OCI-LY7 (cell line): ENCODE measurements at regions not wholly inside any gene's neighbourhood (a gene's known extent, or its start where the extent isn't known, plus 50 kb on each side); places are given as distances from the start of the nearest gene placed in this dataset.
"Not testable (repeated sequence)": the region's sequence is repeated elsewhere in the genome, so short reads cannot be mapped to it uniquely, and the experiment has no call there.

Experiments
- BruUV-seq: library from RNA; stranded (reverse); fragments of 400-500 nt; replicated peaks from 2 replicates; lab custom pipeline; 2021; lab: Mats Ljungman, UMichigan
- CTCF ChIA-PET: fragments of 300-600 bp; sonication (Branson Sonifier 250); formaldehyde crosslinking; loops from one replicate; lab custom pipeline; 2022; ENCODE audit warnings: antibody characterized with exemption; ENCODE audit not compliant: unreplicated experiment; lab: Charles Lee
- POLR2A ChIA-PET: fragments of 300-600 bp; sonication (Branson Sonifier 250); formaldehyde crosslinking; loops from one replicate; lab custom pipeline; 2022; ENCODE audit warnings: antibody characterized with exemption; lab: Charles Lee
- DNase-seq: peaks from one replicate; pipeline ENCODE4 v3.0.0-alpha.2; 2015; ENCODE audit warnings: low spot score
- H2AFZ ChIP-seq: fragments of 200-600 bp; sonication (generic), shearing (Covaris generic); 2 replicates; pipeline ENCODE4 v1.6.1; 2014; ENCODE audit warnings: mild to moderate bottlenecking, antibody characterized with exemption, low read length, moderate library complexity
- H3K27ac ChIP-seq: fragments of 200-600 bp; sonication (generic); 2 replicates; pipeline ENCODE4 v1.5.1; 2014; ENCODE audit warnings: mixed run types, low read depth, mild to moderate bottlenecking, moderate library complexity, low read length, inconsistent platforms; ENCODE audit not compliant: poor library complexity, severe bottlenecking
- H3K36me3 ChIP-seq: fragments of 200-600 bp; sonication (generic); 2 replicates; pipeline ENCODE4 v1.6.1; 2014; ENCODE audit warnings: mild to moderate bottlenecking, antibody characterized with exemption, low read length, moderate library complexity, mixed read lengths; ENCODE audit not compliant: insufficient read depth
- H3K4me1 ChIP-seq: fragments of 200-600 bp; sonication (generic); 2 replicates; pipeline ENCODE4 v1.5.1; 2014; ENCODE audit warnings: mild to moderate bottlenecking, low read length; ENCODE audit not compliant: insufficient read depth, poor library complexity, severe bottlenecking
- H3K4me2 ChIP-seq: fragments of 200-600 bp; sonication (generic); 2 replicates; pipeline ENCODE4 v1.6.1; 2014; ENCODE audit warnings: mild to moderate bottlenecking, low read length
- H3K4me3 ChIP-seq: fragments of 200-600 bp; sonication (generic); 2 replicates; pipeline ENCODE4 v1.5.1; 2014; ENCODE audit warnings: mild to moderate bottlenecking, low read depth, low read length; ENCODE audit not compliant: poor library complexity, severe bottlenecking
- H3K79me2 ChIP-seq: fragments of 200-600 bp; sonication (generic); 2 replicates; pipeline ENCODE4 v1.6.1; 2016; ENCODE audit warnings: low read depth, mild to moderate bottlenecking, low read length, moderate library complexity, mixed read lengths; ENCODE audit not compliant: insufficient read depth
- H3K9me2 ChIP-seq: fragments of 200-600 bp; sonication (generic); 2 replicates; pipeline ENCODE4 v1.6.1; 2016; ENCODE audit warnings: mild to moderate bottlenecking, low read length, mixed read lengths; ENCODE audit not compliant: insufficient read depth
- H3K9me3 ChIP-seq: fragments of 200-600 bp; sonication (generic); 2 replicates; pipeline ENCODE4 v1.6.1; 2014; ENCODE audit warnings: mild to moderate bottlenecking, mixed run types, low read length, mixed read lengths
- H4K20me1 ChIP-seq: fragments of 200-600 bp; sonication (generic); 2 replicates; pipeline ENCODE4 v1.6.1; 2014; ENCODE audit warnings: mild to moderate bottlenecking, antibody characterized with exemption, low read length, moderate library complexity, mixed read lengths; ENCODE audit not compliant: insufficient read depth
- EZH2phosphoT487 ChIP-seq: fragments of 200-600 bp; sonication (generic); IDR thresholded peaks from 2 replicates; pipeline ENCODE4 v1.6.1; 2018; ENCODE audit warnings: low read depth, borderline replicate concordance, mild to moderate bottlenecking, mixed run types, antibody characterized with exemption, low read length, moderate library complexity, mixed read lengths
- intact Hi-C: fragments of 100-400 bp; cut with micrococcal nuclease; formaldehyde crosslinking; loops from one replicate; pipeline ENCODE4 v1.10.0; 2022; ENCODE audit not compliant: unreplicated experiment
- TF ChIP-seq, protein P1 (sequence below): fragments of 200-600 bp; sonication (generic); conservative IDR thresholded peaks from 2 replicates; pipeline ENCODE4 v1.5.1; 2014; ENCODE audit warnings: mild to moderate bottlenecking, antibody characterized with exemption, low read length, moderate library complexity, mixed read lengths

DNA sequence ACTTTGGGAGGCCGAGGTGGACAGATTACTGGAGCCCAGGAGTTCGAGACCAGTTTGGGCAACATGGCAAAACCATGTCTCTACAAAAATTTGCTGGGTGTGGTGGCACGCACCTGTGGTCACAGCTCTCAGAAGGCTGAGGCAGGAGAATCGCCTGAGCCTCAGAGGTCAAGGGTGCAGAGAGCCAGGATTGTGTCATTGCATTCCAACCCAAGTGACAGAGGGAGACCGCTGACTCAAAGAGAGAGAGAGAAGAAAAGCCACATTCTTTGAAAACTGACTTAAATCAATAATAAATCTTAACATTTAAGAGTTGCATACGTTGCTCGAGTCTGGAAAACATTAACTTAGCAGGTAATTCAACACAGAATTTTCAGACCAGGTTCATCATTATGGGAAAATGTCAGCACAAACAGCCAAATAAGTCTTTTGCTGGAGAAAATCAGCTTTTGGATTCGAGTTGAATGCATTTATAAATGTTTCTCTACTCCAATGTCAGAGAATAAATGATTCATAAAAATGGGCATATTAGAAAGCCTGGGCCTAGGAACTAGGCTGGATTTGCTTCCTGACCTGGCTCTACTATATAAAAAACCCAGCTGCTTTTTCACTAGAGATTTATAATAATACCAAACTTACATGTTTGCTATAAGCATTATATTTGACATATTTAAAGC is 68.3 kb upstream of the RBPJ start:
- no peaks in the 10 kb centered on the region for H3K4me1 ChIP-seq
- H2AFZ ChIP-seq, result no peak overlapping the region
- no peak overlapping the region for H3K4me3 ChIP-seq
- no peak overlapping the region for H3K4me2 ChIP-seq
- H3K27ac ChIP-seq, result no peak overlapping the region
- no peak for DNase-seq
- TF ChIP-seq, protein P1, sequence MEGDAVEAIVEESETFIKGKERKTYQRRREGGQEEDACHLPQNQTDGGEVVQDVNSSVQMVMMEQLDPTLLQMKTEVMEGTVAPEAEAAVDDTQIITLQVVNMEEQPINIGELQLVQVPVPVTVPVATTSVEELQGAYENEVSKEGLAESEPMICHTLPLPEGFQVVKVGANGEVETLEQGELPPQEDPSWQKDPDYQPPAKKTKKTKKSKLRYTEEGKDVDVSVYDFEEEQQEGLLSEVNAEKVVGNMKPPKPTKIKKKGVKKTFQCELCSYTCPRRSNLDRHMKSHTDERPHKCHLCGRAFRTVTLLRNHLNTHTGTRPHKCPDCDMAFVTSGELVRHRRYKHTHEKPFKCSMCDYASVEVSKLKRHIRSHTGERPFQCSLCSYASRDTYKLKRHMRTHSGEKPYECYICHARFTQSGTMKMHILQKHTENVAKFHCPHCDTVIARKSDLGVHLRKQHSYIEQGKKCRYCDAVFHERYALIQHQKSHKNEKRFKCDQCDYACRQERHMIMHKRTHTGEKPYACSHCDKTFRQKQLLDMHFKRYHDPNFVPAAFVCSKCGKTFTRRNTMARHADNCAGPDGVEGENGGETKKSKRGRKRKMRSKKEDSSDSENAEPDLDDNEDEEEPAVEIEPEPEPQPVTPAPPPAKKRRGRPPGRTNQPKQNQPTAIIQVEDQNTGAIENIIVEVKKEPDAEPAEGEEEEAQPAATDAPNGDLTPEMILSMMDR, result no peak
- TF ChIP-seq EZH2phosphoT487, result no peak
- BruUV-seq, result no TSS peak
- H3K79me2 ChIP-seq, result no peaks in the 10 kb centered on the region
- no peaks in the 10 kb centered on the region for H3K9me3 ChIP-seq
- intact Hi-C loops, result no loop called here
- no peaks in the 10 kb centered on the region for H3K9me2 ChIP-seq
- ChIA-PET POLR2A (interaction anchor here (0.6 kb wide), 1 partner anchor 59 kb away, joined by 3 read pairs; no protein-coding TSS in a partner anchor), CTCF (no interaction called here)
- no peaks in the 10 kb centered on the region for H4K20me1 ChIP-seq
- H3K36me3 ChIP-seq, result no peaks in the 10 kb centered on the region

DNA sequence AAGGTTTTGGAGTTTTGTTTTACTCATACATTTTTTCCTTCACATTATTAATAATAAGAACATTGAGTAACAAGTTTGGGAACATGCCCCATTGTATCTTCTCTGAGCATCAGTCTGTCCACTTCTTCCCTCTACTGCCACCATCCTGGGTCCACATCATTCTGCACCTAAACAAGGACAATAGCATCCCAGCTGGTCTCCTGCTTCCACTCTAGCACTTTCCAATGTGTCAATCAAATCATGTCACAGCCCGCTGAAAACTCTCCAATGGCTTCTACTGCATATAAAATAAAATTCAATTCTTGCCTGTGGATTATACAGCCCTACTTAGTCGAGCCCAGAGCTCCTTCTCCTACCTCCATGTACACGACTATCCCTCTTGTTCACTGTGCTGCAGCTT is 66.8 kb upstream of the RBPJ start:
- Histone ChIP-seq H3K79me2 (no peaks in the 10 kb centered on the region), H3K36me3 (no peaks in the 10 kb centered on the region), H3K4me3 (no peak overlapping the region), H3K9me3 (no peaks in the 10 kb centered on the region), H3K4me1 (no peaks in the 10 kb centered on the region), H2AFZ (no peak overlapping the region), H3K9me2 (no peaks in the 10 kb centered on the region), H3K4me2 (no peak overlapping the region), H3K27ac (no peak overlapping the region), H4K20me1 (no peaks in the 10 kb centered on the region)
- DNase-seq, result no peak
- ChIA-PET POLR2A (no interaction called here), CTCF (no interaction called here)
- no peak for TF ChIP-seq EZH2phosphoT487
- TF ChIP-seq, protein P1, result no peak
- intact Hi-C loops, result no loop called here
- no TSS peak for BruUV-seq

DNA sequence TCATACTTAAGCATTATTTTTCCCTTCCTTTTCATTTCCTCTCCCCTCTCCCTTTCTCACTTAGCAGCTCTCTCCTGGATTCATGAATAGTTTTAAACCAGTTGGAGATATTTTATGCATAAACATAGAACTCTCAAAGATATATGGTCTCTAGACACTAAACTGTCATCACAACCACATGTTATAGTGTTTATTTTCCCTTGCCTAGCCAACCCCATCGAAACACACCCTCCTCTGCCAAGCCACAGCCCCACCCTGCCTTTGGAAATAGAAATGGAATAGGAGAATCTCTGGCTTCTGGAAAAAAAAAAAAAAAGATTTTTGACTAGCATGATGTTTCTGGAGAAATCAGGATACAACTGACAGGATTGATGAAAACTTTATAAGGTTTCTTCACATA is 64.8 kb upstream of the RBPJ start:
- no peaks in the 10 kb centered on the region for H4K20me1 ChIP-seq
- no peaks in the 10 kb centered on the region for H3K9me3 ChIP-seq
- BruUV-seq, result no TSS peak
- no peak overlapping the region for H3K27ac ChIP-seq
- H3K4me2 ChIP-seq, result no peak overlapping the region
- no peaks in the 10 kb centered on the region for H3K9me2 ChIP-seq
- no peak overlapping the region for H2AFZ ChIP-seq
- H3K4me3 ChIP-seq, result no peak overlapping the region
- H3K36me3 ChIP-seq, result no peaks in the 10 kb centered on the region
- intact Hi-C loops, result no loop called here
- H3K79me2 ChIP-seq, result no peaks in the 10 kb centered on the region
- POLR2A ChIA-PET, result interaction anchor here (0.7 to 1.3 kb wide), 2 partner anchors 20 to 1127 kb away, joined by 3 to 4 read pairs; no protein-coding TSS in a partner anchor
- DNase-seq, result no peak
- no peaks in the 10 kb centered on the region for H3K4me1 ChIP-seq
- CTCF ChIA-PET, result no interaction called here
- no peak for TF ChIP-seq EZH2phosphoT487
- TF ChIP-seq, protein P1, result no peak

DNA sequence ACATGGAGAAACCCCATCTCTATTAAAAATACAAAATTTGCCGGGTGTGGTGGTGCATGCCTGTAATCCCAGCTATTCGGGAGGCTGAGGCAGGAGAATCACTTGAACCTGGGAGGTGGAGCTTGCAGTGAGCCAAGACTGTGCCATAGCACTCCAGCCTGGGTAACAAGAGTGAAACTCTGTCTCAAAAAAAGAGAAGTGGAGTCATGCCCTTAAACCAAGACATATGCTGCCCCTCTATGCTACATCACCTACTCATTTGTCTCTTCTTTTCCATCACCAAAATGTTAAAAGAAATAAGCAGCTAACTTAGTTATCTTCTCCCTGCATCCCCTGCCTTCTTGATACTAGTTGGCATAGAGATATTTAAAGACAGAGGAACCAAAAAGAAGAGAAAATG is 63.4 kb upstream of the RBPJ start:
- intact Hi-C loops, BruUV-seq, POLR2A ChIA-PET, DNase-seq, H2AFZ ChIP-seq, H3K4me3 ChIP-seq, H4K20me1 ChIP-seq, H3K9me2 ChIP-seq, CTCF ChIA-PET, H3K79me2 ChIP-seq, H3K27ac ChIP-seq, H3K9me3 ChIP-seq, H3K36me3 ChIP-seq, H3K4me2 ChIP-seq, H3K4me1 ChIP-seq: not testable (repeated sequence)
